GM12864 (cell line): ENCODE measurements at regions not wholly inside any gene's neighbourhood (a gene's known extent, or its start where the extent isn't known, plus 50 kb on each side); places are given as distances from the start of the nearest gene placed in this dataset.

ENCODE experiments used
- DNase-seq: peaks from one replicate; pipeline ENCODE4 v3.0.0-alpha.2; 2011; ENCODE audit warnings: low read depth
- H3K4me3 ChIP-seq: 2 replicates; pipeline ENCODE4 v1.5.1; 2011; ENCODE audit warnings: mild to moderate bottlenecking, low read depth, low read length, control low read depth
- TF ChIP-seq, protein P1 (sequence below): IDR thresholded peaks from 2 replicates; pipeline ENCODE4 v1.5.1; 2011; ENCODE audit warnings: low read depth, mild to moderate bottlenecking, moderate library complexity, low read length, control low read depth, inconsistent platforms; ENCODE audit errors: missing control alignments

DNA sequence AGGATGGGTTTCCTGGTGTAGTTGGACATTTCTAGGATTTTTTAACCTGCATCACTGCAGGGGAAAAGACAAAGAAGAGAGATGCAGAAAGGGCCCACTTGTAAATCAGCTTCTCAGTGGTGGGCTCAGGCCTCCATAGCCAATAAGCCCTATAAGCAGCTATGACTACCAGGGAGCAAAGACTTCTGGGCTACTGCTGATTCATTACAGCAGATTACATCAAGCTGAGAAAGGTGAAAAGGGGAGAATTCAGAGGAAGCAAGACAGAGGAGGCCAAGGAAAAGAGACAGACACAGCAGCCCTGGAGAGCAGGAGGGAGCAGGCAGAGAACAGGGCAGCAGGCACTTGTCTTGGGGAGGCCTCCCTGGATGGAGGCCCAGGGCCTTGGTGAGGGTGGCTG is 95.2 kb downstream of the KCNA5 start:
- no peak overlapping the region for H3K4me3 ChIP-seq
- DNase-seq: no peak
- TF ChIP-seq, protein P1, sequence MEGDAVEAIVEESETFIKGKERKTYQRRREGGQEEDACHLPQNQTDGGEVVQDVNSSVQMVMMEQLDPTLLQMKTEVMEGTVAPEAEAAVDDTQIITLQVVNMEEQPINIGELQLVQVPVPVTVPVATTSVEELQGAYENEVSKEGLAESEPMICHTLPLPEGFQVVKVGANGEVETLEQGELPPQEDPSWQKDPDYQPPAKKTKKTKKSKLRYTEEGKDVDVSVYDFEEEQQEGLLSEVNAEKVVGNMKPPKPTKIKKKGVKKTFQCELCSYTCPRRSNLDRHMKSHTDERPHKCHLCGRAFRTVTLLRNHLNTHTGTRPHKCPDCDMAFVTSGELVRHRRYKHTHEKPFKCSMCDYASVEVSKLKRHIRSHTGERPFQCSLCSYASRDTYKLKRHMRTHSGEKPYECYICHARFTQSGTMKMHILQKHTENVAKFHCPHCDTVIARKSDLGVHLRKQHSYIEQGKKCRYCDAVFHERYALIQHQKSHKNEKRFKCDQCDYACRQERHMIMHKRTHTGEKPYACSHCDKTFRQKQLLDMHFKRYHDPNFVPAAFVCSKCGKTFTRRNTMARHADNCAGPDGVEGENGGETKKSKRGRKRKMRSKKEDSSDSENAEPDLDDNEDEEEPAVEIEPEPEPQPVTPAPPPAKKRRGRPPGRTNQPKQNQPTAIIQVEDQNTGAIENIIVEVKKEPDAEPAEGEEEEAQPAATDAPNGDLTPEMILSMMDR: no peak

DNA sequence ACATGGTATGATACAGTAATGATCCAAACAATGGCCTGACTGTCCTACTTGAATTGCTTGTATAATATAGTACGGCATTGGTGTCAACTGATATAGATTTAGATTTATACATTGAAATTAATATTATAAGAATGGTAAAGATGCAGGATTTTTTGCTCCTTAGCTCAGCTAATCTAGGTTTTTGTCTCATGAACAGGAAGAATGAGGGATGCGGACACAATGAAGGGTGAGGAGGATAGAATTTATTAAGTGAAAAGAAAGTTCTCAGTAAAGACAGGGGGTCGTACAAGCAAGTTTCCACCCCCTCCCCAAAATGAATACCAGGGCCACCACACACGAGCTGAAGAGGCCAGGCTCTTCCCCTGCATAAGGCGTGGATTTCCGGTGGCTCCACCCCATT is 96.1 kb downstream of the KCNA5 start:
- H3K4me3 ChIP-seq: no peak overlapping the region
- TF ChIP-seq, protein P1: no peak

DNA sequence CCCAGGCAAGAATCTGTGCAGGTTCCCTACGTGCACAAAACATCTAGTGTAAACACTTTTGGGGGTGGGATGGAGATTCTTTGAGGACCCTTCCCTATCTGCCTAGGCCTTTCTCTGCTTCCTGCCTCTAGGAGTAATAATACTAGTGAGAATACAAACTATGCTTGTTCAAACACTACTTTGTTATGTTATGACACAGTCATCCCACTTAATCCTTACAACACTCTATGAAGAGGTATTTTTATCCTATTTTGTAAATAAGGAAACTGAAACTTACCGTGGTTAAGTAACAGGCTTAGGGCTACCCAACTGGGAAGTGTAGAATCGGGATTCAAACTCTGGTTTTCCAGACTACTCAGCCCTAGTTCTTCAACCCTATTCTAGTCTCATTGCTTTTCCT is 96.5 kb downstream of the KCNA5 start:
- no peak for DNase-seq
- H3K4me3 ChIP-seq: no peak overlapping the region
- TF ChIP-seq, protein P1: no peak

More for the DNA sequence above, 96.1 kb downstream of the KCNA5 start:
- no peak for DNase-seq

DNA sequence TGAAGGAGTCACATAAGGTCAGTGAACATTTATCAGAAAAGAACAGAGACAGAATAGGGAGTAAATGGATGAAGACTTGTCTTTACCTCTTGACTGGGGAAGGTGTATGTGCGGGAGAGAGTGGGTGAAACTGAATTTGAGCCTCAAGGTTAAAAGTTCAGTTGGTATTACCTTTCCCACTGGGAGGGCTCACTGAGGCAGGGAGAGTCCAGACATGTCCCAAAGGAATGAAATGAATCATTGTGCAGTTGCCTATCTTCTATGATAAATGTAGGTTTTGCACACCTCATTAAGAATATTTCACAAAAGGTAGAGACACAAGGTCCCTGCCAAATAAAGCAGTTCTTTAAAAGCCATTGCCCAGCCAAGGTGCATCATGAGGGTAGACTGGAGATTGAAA is 105.2 kb downstream of the KCNA5 start:
- TF ChIP-seq, protein P1: no peak
- DNase-seq: no peak
- no peak overlapping the region for H3K4me3 ChIP-seq

DNA sequence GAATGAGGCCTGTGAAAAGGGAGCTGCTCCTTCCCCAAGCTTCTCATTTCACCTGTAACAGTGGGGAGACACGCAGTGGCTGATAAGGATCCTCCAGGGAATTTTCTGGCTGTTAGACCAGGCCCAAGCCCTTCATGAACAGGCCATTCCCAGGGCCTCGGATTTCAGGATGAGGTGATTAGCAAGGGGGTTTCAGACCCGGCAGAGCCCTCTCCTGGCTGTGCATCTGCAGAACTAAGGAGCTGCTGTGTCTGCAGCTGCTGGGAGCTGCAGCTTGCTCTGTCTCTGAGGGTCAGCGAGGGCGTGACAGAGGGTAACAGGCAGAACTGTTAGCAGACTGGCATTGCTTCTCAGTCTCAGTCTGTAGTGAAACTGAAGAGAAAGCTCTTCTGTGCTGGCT is 110.4 kb downstream of the KCNA5 start:
- TF ChIP-seq, protein P1: no peak
- DNase-seq: no peak
- no peak overlapping the region for H3K4me3 ChIP-seq

DNA sequence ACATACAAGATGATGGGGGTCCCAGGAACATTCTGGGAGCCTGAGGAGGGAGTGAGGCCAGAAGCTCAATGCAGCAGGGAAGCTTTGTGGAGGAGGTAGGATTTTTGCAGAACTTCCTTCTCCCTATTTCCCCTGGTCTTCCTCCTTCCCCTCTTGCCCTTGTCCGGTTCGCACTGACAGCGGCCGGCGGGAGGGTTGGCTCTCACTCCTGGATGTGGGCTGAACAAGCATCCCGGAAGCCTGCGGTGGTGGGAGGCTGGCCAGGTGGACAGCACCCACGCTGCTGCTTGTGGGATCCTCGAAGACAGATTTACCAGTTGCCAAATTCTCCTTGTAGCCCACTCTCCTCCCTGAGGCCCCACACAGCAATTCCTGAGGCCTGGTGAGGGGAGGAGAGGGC is 112.2 kb downstream of the KCNA5 start:
- no peak for DNase-seq

DNA sequence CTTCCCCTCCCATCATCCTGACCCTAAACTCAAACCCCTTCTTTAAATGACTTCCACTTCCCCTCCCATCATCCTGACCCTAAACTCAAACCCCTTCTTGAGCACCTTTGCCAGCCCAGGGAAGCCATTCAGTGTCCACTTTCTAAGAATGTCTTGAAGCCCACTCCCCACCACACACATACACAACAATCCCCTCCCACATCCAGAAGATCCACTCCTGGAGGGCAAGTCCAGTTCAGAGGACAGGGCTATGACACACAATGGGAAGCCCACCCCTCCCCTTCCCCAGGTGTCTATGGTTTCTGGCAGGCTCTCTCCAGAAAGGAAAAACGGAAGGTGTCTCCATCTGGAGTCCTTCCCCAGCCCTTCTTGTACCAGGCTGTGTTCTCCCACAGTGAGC is 117.1 kb downstream of the KCNA5 start:
- no peak for DNase-seq
- TF ChIP-seq, protein P1: no peak

More for the DNA sequence above, 112.2 kb downstream of the KCNA5 start:
- H3K4me3 ChIP-seq: no peak overlapping the region
- TF ChIP-seq, protein P1: no peak

More for the DNA sequence above, 117.1 kb downstream of the KCNA5 start:
- no peak overlapping the region for H3K4me3 ChIP-seq
